ENCODE measurements at regions not wholly inside any gene's neighbourhood (a gene's known extent, or its start where the extent isn't known, plus 50 kb on each side); places are given as distances from the start of the nearest gene placed in this dataset.

DNA sequence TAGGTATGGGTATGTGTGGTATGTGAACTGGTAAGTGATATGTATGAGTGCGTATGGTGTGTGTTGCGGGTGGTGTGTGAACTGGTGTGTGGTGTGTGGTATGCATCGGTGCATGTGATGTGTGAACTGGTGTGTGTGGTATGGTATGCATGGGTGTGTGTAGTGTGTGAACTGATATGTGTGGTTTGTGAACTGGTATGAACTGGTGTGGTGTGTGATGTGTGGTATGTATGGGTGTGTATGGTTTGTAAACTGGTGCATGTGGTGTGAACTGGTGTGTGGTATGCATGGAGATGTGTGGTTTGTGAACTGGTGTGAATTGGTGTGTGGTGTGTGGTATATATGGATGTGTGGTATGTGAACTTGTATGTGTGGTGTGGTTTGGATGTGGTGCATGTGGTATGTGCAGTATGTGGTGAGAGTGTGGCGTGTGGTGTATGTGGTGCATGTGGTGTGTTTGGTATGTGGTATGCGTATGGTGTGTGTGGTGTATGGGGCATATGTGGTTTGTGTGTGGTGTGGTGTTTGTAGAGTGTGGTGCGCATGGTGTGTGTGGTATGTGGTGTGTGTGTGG lies 208.9 kb upstream of the TNP1 start:
- TF ChIP-seq, protein P1, sequence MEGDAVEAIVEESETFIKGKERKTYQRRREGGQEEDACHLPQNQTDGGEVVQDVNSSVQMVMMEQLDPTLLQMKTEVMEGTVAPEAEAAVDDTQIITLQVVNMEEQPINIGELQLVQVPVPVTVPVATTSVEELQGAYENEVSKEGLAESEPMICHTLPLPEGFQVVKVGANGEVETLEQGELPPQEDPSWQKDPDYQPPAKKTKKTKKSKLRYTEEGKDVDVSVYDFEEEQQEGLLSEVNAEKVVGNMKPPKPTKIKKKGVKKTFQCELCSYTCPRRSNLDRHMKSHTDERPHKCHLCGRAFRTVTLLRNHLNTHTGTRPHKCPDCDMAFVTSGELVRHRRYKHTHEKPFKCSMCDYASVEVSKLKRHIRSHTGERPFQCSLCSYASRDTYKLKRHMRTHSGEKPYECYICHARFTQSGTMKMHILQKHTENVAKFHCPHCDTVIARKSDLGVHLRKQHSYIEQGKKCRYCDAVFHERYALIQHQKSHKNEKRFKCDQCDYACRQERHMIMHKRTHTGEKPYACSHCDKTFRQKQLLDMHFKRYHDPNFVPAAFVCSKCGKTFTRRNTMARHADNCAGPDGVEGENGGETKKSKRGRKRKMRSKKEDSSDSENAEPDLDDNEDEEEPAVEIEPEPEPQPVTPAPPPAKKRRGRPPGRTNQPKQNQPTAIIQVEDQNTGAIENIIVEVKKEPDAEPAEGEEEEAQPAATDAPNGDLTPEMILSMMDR (IDR thresholded peaks at IDR 0.05; ENCODE audit: insufficient read depth, missing control alignments) = no peak
- DNase-seq (ENCODE audit: insufficient read length, low spot score) = no peak
- no peak for FAIRE-seq

DNA sequence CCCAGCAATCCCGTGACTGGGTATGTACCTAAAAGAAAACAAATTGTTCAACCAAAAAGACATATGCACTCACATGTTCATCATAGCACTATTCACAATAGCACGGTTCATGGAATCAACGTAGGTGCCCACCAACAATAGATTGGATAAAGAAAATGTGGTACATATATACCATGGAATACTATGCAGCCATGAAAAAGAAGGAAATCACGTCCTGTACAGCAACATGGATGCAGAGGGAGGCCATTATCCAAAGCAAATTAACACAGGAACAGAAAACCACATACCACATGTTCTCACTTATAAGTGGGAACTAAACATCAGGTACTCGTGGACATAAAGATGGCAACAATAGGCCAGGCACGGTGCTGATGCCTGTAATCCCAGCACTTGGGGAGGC lies 207.9 kb upstream of the TNP1 start:
- TF ChIP-seq, protein P1 (IDR thresholded peaks at IDR 0.05; ENCODE audit: insufficient read depth, missing control alignments) = no peak
- no peak for FAIRE-seq
- no peak for DNase-seq (ENCODE audit: insufficient read length, low spot score)

DNA sequence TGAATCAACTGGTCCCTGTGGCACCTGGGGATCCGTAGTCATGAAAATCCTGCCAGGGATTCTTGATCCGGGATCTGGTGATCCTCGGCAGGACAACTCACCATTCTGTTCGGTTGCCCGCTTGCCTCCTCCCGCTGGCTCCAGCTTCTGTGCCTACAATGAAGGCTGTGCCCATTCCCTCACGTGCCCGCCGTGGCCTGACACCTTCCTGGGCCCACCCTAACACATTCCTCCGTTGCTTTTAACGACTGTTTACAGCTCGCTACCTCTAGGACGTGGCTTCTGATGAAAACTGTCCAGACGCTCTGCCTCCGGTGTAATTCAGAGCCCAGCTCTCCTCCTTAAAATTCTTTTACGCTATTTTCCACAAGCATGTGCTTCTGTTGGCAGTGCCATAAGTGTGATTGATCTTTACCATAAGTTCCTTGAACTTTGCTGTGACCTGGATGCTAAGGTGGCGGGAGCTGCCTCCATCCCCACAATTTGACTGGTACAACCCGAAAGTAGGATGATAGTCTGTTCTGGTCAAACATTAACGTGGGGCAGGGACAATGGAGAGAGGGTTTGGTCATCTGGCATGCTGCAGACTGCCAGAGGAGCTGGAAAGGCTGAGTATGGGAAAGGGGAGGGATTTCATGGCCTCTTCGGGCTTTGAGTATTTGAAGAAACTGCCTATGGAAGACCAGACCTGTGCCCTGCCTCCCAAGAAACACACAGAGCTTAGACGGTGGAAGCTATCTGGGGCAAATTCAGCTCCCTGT lies 206.8 kb upstream of the TNP1 start:
- TF ChIP-seq, protein P1 (IDR thresholded peaks at IDR 0.05; ENCODE audit: insufficient read depth, missing control alignments) = no peak
- DNase-seq (ENCODE audit: insufficient read length, low spot score) (no peak), FAIRE-seq (no peak)

DNA sequence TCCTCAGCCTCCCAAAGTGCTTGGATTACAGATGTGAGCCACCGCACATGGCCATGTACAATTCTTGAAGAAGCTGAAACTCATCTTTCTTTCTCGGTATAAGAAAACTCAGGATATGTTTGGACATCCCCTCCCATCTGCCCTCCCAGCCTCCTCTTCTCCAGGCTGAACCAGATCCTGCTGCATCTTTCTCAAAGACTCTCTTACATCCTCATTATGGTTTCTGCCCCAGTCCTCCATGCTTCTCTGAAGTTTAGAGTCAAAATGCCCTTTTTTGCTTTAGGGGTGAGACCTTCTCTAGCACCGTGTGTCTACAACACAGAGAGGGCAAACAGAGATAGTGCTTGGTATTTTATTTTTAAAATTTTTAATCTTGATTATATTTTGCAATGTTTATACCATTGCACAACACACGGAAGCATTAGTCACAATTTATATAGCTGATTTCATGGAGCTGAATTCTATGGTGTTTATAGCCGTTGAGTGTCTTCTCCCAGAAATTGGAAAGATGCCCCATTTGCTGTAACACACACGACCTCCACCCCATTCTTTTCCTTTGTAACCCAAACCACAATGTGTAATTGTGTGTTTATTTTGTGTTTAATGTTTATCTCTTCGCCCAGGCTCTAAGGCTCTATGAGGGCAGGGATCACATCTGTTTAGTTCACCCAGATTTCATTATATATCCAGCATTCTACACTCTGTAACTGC lies 206.0 kb upstream of the TNP1 start:
- DNase-seq (ENCODE audit: insufficient read length, low spot score) = no peak
- no peak for FAIRE-seq

DNA sequence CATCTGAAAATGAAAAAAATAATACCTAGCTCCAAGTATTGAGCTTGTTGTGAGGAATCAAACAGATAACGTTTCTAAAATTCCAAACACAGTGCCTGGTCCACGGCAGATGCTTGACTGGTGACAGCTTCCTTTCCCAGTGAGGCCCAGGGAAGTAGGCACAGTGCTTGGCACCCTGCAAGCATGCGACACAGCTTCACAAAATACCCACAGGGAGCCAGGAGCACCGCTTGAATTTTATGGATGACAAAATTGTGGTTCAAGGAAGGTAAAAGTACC lies 205.1 kb upstream of the TNP1 start:
- no peak for FAIRE-seq
- TF ChIP-seq, protein P1 (IDR thresholded peaks at IDR 0.05; ENCODE audit: insufficient read depth, missing control alignments) = no peak
- DNase-seq (ENCODE audit: insufficient read length, low spot score) = no peak

More for the DNA sequence above, 206.0 kb upstream of the TNP1 start:
- TF ChIP-seq, protein P1 (IDR thresholded peaks at IDR 0.05; ENCODE audit: insufficient read depth, missing control alignments) = no peak

DNA sequence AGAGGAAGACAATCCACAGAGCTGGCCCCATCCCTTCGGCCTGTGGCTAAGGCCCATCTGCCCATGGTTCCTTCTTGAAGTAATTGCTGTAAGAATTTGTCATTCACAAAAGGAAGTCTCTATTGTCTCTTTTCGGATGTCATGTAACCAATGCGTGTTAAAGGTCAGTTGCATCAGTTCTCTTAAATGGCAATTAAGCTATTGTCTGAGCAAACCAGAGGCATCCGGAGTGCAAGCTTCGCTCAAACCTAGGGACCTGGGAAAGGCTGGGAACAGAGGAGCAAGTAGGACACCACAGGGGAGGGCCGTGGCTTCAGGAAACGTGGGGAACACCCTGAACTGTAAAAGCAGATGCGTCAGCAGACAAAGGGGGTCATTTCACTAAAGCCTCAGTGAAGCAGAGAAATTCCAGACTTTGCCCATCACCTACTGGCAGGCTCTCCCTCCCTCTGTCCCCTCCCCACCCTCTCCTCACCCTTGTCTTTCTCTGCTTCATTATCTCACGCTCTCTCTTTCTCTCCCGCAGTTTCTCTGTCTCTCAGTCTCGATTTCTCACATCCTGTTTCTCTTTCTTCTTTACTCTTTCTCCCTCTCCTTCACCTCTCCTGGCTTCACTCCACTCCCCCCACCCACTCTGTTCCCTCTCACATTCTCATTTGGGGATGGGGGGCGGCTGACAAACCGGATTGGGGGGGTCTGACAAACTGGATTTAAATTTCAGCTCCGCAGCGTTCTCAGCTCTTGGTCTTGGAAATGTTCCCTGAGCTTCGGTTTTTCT lies 204.6 kb upstream of the TNP1 start:
- FAIRE-seq = no peak
- DNase-seq (ENCODE audit: insufficient read length, low spot score) = no peak
- TF ChIP-seq, protein P1 (IDR thresholded peaks at IDR 0.05; ENCODE audit: insufficient read depth, missing control alignments) = no peak
